Hepatocyte (in vitro differentiated cells): ENCODE measurements at regions not wholly inside any gene's neighbourhood (a gene's known extent, or its start where the extent isn't known, plus 50 kb on each side); places are given as distances from the start of the nearest gene placed in this dataset.
"Not testable (repeated sequence)": the region's sequence is repeated elsewhere in the genome, so short reads cannot be mapped to it uniquely, and the experiment has no call there.

Experiments
- EZH2 ChIP-seq: fragments of 200-600 bp; sonication (generic); IDR thresholded peaks from 2 replicates; pipeline ENCODE4 v1.6.1; 2016; ENCODE audit warnings: antibody characterized with exemption, mild to moderate bottlenecking, borderline replicate concordance
- TF ChIP-seq, protein P1 (sequence below): fragments of 200-600 bp; sonication (generic); IDR thresholded peaks from 2 replicates; pipeline ENCODE4 v1.5.1; 2016; ENCODE audit warnings: antibody characterized with exemption, mild to moderate bottlenecking; ENCODE audit not compliant: poor library complexity

- TF ChIP-seq, protein P1, sequence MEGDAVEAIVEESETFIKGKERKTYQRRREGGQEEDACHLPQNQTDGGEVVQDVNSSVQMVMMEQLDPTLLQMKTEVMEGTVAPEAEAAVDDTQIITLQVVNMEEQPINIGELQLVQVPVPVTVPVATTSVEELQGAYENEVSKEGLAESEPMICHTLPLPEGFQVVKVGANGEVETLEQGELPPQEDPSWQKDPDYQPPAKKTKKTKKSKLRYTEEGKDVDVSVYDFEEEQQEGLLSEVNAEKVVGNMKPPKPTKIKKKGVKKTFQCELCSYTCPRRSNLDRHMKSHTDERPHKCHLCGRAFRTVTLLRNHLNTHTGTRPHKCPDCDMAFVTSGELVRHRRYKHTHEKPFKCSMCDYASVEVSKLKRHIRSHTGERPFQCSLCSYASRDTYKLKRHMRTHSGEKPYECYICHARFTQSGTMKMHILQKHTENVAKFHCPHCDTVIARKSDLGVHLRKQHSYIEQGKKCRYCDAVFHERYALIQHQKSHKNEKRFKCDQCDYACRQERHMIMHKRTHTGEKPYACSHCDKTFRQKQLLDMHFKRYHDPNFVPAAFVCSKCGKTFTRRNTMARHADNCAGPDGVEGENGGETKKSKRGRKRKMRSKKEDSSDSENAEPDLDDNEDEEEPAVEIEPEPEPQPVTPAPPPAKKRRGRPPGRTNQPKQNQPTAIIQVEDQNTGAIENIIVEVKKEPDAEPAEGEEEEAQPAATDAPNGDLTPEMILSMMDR = not testable (repeated sequence)
- TF ChIP-seq EZH2 = not testable (repeated sequence)
Observed at GRCh38 chr21:9823197-9824157, 697.9 kb upstream of the TPTE start.
